CD14-positive monocyte (primary cell): ENCODE measurements at regions not wholly inside any gene's neighbourhood (a gene's known extent, or its start where the extent isn't known, plus 50 kb on each side); places are given as distances from the start of the nearest gene placed in this dataset.
"Not testable (repeated sequence)": the region's sequence is repeated elsewhere in the genome, so short reads cannot be mapped to it uniquely, and the experiment has no call there.

Experiments used
- DNase-seq, 3 donors: peaks; one replicate each; pipeline ENCODE4 v3.0.0-alpha.2; 2011 to 2022
- H2AFZ ChIP-seq: 2 replicates; pipeline ENCODE4 v1.6.0; 2012; ENCODE audit warnings: mild to moderate bottlenecking, low read depth, low read length, inconsistent platforms; ENCODE audit not compliant: insufficient read depth, poor library complexity, severe bottlenecking
- H3K27ac ChIP-seq, 2 donors: 1 replicate in 1 of 2; 2 replicates in 1 of 2; pipeline ENCODE4 v1.5.1; 2012 to 2013; ENCODE audit warnings: low read length in 2 of 2, control low read depth in 1 of 2, inconsistent platforms in 1 of 2, low read depth in 1 of 2, mild to moderate bottlenecking in 1 of 2
- H3K27me3 ChIP-seq, 2 donors: one replicate each; pipeline versions ENCODE4 v1.6.0 to v1.6.1; 2011 to 2013; ENCODE audit warnings: low read length in 2 of 2; ENCODE audit not compliant: control insufficient read depth in 2 of 2, insufficient read depth in 2 of 2
- H3K36me3 ChIP-seq, 2 donors: replicated peaks in 1 of 2; 1 replicate in 1 of 2; 2 replicates in 1 of 2; pipeline versions ENCODE4 v1.5.1 to v1.6.1; 2012 to 2013; ENCODE audit warnings: low read length in 2 of 2, control low read depth in 1 of 2, inconsistent platforms in 1 of 2, mild to moderate bottlenecking in 1 of 2; ENCODE audit not compliant: insufficient read depth in 2 of 2, control insufficient read depth in 1 of 2
- H3K4me1 ChIP-seq, 2 donors: 1 replicate in 1 of 2; 2 replicates in 1 of 2; pipeline versions ENCODE4 v1.5.1 to v1.6.1; 2012 to 2013; ENCODE audit warnings: low read length in 2 of 2, control low read depth in 1 of 2, inconsistent platforms in 1 of 2, mild to moderate bottlenecking in 1 of 2, moderate library complexity in 1 of 2; ENCODE audit not compliant: insufficient read depth in 2 of 2, control insufficient read depth in 1 of 2
- H3K4me2 ChIP-seq: replicated peaks from 2 replicates; pipeline ENCODE3; 2012; ENCODE audit warnings: low read length, moderate library complexity, mild to moderate bottlenecking; ENCODE audit not compliant: poor library complexity, severe bottlenecking; ENCODE audit errors: extremely low read depth
- H3K4me3 ChIP-seq, 3 experiments: fragments of 200-600 bp in 1 of 3; sonication (generic) in 1 of 3; replicated peaks in 1 of 3; 1 replicate in 2 of 3; 2 replicates in 1 of 3; pipeline ENCODE4 v1.5.1; 2011 to 2013; ENCODE audit warnings: low read length in 3 of 3, mild to moderate bottlenecking in 3 of 3, control low read depth in 2 of 3, low read depth in 2 of 3, inconsistent platforms in 1 of 3, moderate library complexity in 1 of 3
- H3K79me2 ChIP-seq: 2 replicates; pipeline ENCODE4 v1.6.0; 2012; ENCODE audit warnings: mild to moderate bottlenecking, control low read depth, inconsistent platforms, low read length, moderate library complexity; ENCODE audit not compliant: insufficient read depth
- H3K9ac ChIP-seq: 2 replicates; pipeline ENCODE4 v1.6.0; 2017; ENCODE audit warnings: low read length, mild to moderate bottlenecking; ENCODE audit not compliant: insufficient read depth, poor library complexity, severe bottlenecking
- H3K9me3 ChIP-seq, 2 donors: replicated peaks in 1 of 2; 1 replicate in 1 of 2; 2 replicates in 1 of 2; pipeline versions ENCODE4 v1.5.1 to v1.6.1; 2012 to 2013; ENCODE audit warnings: low read length in 2 of 2, control low read depth in 1 of 2; ENCODE audit not compliant: control insufficient read depth in 1 of 2, insufficient read depth in 1 of 2
- H4K20me1 ChIP-seq: 2 replicates; pipeline ENCODE4 v1.6.0; 2012; ENCODE audit warnings: mild to moderate bottlenecking, low read length, control low read depth, moderate library complexity; ENCODE audit not compliant: insufficient read depth
- H3K27ac Mint-ChIP-seq, 7 donors: one replicate each; pipeline ENCODE4 v1.8.0; 2020; ENCODE audit warnings: mild to moderate bottlenecking in 7 of 7, mixed read lengths in 7 of 7, moderate library complexity in 6 of 7, inconsistent platforms in 2 of 7
- H3K27me3 Mint-ChIP-seq, 3 donors: one replicate each; pipeline ENCODE4 v1.8.0; 2021 to 2022; ENCODE audit warnings: low read depth in 3 of 3, mild to moderate bottlenecking in 3 of 3, mixed read lengths in 3 of 3, moderate library complexity in 3 of 3, inconsistent platforms in 1 of 3
- H3K36me3 Mint-ChIP-seq, 2 donors: one replicate each; pipeline ENCODE4 v1.8.0; 2020; ENCODE audit warnings: mixed read lengths in 2 of 2, inconsistent platforms in 1 of 2, mild to moderate bottlenecking in 1 of 2
- H3K4me1 Mint-ChIP-seq: one replicate; pipeline ENCODE4 v1.8.0; 2020; ENCODE audit warnings: mild to moderate bottlenecking, mixed read lengths
- H3K4me3 Mint-ChIP-seq, 2 donors: one replicate each; pipeline ENCODE4 v1.8.0; 2020; ENCODE audit warnings: mild to moderate bottlenecking in 2 of 2, mixed read lengths in 2 of 2, moderate library complexity in 1 of 2
- H3K9me3 Mint-ChIP-seq, 7 donors: one replicate each; pipeline ENCODE4 v1.8.0; 2020 to 2022; ENCODE audit warnings: mixed read lengths in 7 of 7, mild to moderate bottlenecking in 6 of 7, moderate library complexity in 6 of 7, inconsistent platforms in 2 of 7
- WGBS: methylation state at CpG from one replicate; pipeline ENCODE4 v1.1.5; 2013; ENCODE audit warnings: missing lambda C conversion rate; ENCODE audit not compliant: insufficient coverage; 5-methylcytosine and 5-hydroxymethylcytosine counted together
- intact Hi-C, 2 donors: fragments of 100-400 bp; cut with micrococcal nuclease; formaldehyde crosslinking; loops; one replicate each; pipeline versions ENCODE4 v1.15.0 to v1.15.1; 2023
- TF ChIP-seq, protein P1 (sequence below): fragments of 200-600 bp; IDR thresholded peaks from one replicate; pipeline ENCODE4 v1.8.0; 2022; ENCODE audit warnings: antibody characterized with exemption, mild to moderate bottlenecking

DNA sequence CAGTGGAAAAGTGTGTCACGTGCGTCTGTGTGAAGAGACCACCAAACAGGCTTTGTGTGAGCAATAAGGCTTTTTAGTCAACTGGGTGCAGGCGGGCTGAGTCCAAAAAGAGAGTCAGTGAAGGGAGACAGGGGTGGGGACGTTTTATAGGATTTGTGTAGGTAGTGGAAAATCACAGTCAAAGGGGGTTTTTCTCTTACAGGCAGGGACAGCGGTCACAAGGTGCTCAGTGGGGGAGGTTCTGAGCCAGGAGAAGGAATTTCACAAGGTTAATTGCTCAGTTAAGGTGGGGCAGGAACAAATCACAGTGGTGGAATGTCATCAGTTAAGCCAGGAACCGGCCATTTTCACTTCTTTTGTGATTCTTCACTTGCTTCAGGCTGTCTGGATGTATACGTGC lies 141.1 kb upstream of the KCNK1 start:
- H3K27me3 ChIP-seq, H3K9me3 ChIP-seq, H3K4me1 ChIP-seq, H4K20me1 ChIP-seq, H3K36me3 ChIP-seq, H3K4me2 ChIP-seq, H2AFZ ChIP-seq, H3K4me3 Mint-ChIP-seq, H3K4me1 Mint-ChIP-seq, H3K9me3 Mint-ChIP-seq, H3K9ac ChIP-seq, H3K36me3 Mint-ChIP-seq, H3K27ac ChIP-seq, intact Hi-C loops, H3K79me2 ChIP-seq, DNase-seq, H3K27me3 Mint-ChIP-seq, H3K4me3 ChIP-seq: not testable (repeated sequence)
- WGBS: 85% methylated on average over 7 of the region's 7 CpGs
- peak overlapping the region in 1 of 7 donors; percentile 51 for H3K27ac Mint-ChIP-seq

DNA sequence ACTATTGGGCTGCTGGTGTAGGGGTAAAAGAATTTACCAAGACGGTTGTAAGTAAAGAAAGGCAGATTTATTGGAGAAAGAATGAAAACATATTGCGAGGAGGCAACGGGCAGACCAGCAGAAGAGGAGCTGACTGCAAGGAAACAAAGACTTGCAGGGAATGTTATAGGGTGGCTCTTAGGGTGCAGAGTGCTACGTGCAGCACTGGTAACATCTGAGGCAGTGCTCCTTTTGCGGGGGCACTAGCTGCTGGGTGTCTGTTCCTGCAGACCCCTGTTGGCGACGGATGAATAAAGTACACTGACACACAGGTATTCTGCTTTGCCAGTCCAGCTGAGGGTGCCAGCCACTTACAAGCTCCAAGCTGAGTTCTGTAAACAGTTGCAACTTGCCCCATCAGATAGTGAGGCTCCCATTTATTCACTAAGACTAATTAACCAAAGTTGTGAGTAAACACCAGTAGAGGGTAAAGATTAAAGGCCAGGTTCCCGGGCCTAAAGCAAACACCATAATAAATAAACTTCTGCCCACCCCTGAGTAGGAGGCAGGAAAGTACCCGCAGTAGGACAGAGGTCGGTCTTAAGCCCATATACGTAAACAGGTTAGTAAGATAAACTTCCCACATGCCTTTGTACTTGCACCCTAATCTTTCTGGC lies 140.2 kb upstream of the KCNK1 start:
- DNase-seq: no peak
- no peaks in the 10 kb centered on the region for H3K79me2 ChIP-seq
- Mint-ChIP-seq H3K4me1 (no peaks in the 10 kb centered on the region), H3K4me3 (no peak overlapping the region), H3K36me3 (no peaks in the 10 kb centered on the region), H3K9me3 (peaks cover 0 to 14% (median 5%) of the 10 kb centered on the region in 7 donors), H3K27me3 (peaks cover 0 to 5% (median 3%) of the 10 kb centered on the region in 3 donors), H3K27ac (no peak overlapping the region)
- H3K4me2 ChIP-seq: no peak overlapping the region
- H3K9ac ChIP-seq: no peak overlapping the region
- intact Hi-C loops: no loop called here
- no peaks in the 10 kb centered on the region for H4K20me1 ChIP-seq
- TF ChIP-seq, protein P1, sequence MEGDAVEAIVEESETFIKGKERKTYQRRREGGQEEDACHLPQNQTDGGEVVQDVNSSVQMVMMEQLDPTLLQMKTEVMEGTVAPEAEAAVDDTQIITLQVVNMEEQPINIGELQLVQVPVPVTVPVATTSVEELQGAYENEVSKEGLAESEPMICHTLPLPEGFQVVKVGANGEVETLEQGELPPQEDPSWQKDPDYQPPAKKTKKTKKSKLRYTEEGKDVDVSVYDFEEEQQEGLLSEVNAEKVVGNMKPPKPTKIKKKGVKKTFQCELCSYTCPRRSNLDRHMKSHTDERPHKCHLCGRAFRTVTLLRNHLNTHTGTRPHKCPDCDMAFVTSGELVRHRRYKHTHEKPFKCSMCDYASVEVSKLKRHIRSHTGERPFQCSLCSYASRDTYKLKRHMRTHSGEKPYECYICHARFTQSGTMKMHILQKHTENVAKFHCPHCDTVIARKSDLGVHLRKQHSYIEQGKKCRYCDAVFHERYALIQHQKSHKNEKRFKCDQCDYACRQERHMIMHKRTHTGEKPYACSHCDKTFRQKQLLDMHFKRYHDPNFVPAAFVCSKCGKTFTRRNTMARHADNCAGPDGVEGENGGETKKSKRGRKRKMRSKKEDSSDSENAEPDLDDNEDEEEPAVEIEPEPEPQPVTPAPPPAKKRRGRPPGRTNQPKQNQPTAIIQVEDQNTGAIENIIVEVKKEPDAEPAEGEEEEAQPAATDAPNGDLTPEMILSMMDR: no peak
- H3K4me1 ChIP-seq: no peaks in the 10 kb centered on the region
- H2AFZ ChIP-seq: no peak overlapping the region
- no peaks in the 10 kb centered on the region for H3K9me3 ChIP-seq
- H3K27ac ChIP-seq: no peak overlapping the region
- no peaks in the 10 kb centered on the region for H3K36me3 ChIP-seq
- no peaks in the 10 kb centered on the region for H3K27me3 ChIP-seq
- WGBS: 95% methylated on average over 9 of the region's 11 CpGs
- H3K4me3 ChIP-seq: no peak overlapping the region
